ENCODE measurements at regions not wholly inside any gene's neighbourhood (a gene's known extent, or its start where the extent isn't known, plus 50 kb on each side); places are given as distances from the start of the nearest gene placed in this dataset.

DNA sequence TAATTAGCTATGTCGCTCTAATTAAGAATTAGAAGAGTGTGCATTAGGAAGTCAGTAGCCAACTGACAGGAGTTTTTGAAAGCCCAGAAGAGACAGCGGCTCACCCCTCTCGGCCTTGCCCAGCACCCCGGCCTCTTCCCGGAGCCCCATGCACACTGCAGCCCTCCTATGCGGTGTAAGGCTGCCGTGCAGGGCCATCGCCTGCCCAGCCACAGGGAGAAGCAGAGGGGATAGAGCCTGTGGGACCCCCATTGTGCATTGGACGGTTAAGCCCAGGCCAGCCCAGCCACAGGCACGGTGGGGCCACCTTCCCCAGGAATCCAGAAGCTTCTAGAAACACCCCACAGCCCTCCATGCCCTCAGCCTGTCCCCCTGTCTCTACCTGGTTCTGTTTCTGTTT, 569.7 kb upstream of the MKI67 start:
- TF ChIP-seq, protein P1, sequence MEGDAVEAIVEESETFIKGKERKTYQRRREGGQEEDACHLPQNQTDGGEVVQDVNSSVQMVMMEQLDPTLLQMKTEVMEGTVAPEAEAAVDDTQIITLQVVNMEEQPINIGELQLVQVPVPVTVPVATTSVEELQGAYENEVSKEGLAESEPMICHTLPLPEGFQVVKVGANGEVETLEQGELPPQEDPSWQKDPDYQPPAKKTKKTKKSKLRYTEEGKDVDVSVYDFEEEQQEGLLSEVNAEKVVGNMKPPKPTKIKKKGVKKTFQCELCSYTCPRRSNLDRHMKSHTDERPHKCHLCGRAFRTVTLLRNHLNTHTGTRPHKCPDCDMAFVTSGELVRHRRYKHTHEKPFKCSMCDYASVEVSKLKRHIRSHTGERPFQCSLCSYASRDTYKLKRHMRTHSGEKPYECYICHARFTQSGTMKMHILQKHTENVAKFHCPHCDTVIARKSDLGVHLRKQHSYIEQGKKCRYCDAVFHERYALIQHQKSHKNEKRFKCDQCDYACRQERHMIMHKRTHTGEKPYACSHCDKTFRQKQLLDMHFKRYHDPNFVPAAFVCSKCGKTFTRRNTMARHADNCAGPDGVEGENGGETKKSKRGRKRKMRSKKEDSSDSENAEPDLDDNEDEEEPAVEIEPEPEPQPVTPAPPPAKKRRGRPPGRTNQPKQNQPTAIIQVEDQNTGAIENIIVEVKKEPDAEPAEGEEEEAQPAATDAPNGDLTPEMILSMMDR (IDR thresholded peaks at IDR 0.05) = no peak
- TF ChIP-seq EP300 (IDR thresholded peaks at IDR 0.05) = no peak
- no peak for TF ChIP-seq POLR2A (IDR thresholded peaks at IDR 0.05)

Measured in ovary (tissue), 3 donors.